Heart right ventricle (tissue), 16 donors: ENCODE measurements at regions not wholly inside any gene's neighbourhood (a gene's known extent, or its start where the extent isn't known, plus 50 kb on each side); places are given as distances from the start of the nearest gene placed in this dataset.
"Not testable (repeated sequence)": the region's sequence is repeated elsewhere in the genome, so short reads cannot be mapped to it uniquely, and the experiment has no call there.

Experiments
- ATAC-seq, 8 donors: fragments of 200-7000 bp; cut with Tn5 transposase; one replicate each; pipeline ENCODE4 v1.9.1; 2020; ENCODE audit warnings: mild to moderate bottlenecking in 8 of 8, moderate library complexity in 8 of 8, moderate number of reproducible peaks in 1 of 8
- DNase-seq, 2 donors: peaks; one replicate each; pipeline ENCODE4 v3.0.0-alpha.2; 2020
- H3K27ac ChIP-seq, 10 donors: fragments of 200-600 bp; sonication (generic) in 2 of 10; one replicate each; pipeline versions ENCODE4 v1.5.0 to v1.8.0; 2020 to 2022; ENCODE audit warnings: mild to moderate bottlenecking in 3 of 10
- H3K27me3 ChIP-seq, 7 donors: fragments of 200-600 bp; one replicate each; pipeline ENCODE4 v1.8.0; 2021 to 2022; ENCODE audit warnings: mild to moderate bottlenecking in 2 of 7
- H3K36me3 ChIP-seq, 9 donors: fragments of 200-600 bp; sonication (generic) in 1 of 9; one replicate each; pipeline versions ENCODE4 v1.5.0 to v1.8.0; 2020 to 2022; ENCODE audit warnings: mild to moderate bottlenecking in 2 of 9
- H3K4me1 ChIP-seq, 9 donors: fragments of 200-600 bp; sonication (generic) in 1 of 9; one replicate each; pipeline versions ENCODE4 v1.5.0 to v1.8.0; 2020 to 2022; ENCODE audit warnings: mild to moderate bottlenecking in 4 of 9
- H3K4me3 ChIP-seq, 10 donors: fragments of 200-600 bp; sonication (generic) in 2 of 10; one replicate each; pipeline versions ENCODE4 v1.5.0 to v1.8.0; 2020 to 2022; ENCODE audit warnings: mild to moderate bottlenecking in 7 of 10, moderate library complexity in 2 of 10
- H3K9me3 ChIP-seq, 11 donors: fragments of 200-600 bp in 10 of 11; sonication (generic) in 2 of 11; one replicate each; pipeline versions ENCODE4 v1.5.0 to v1.8.0; 2013 to 2022; ENCODE audit warnings: mild to moderate bottlenecking in 2 of 11, control low read depth in 1 of 11, moderate library complexity in 1 of 11
- CTCF ChIP-seq, 9 donors: fragments of 200-600 bp; sonication (generic) in 2 of 9; IDR thresholded peaks; one replicate each; pipeline versions ENCODE4 v1.5.0 to v1.8.0; 2021 to 2022; ENCODE audit warnings: antibody characterized with exemption in 9 of 9, mild to moderate bottlenecking in 5 of 9, moderate library complexity in 1 of 9
- WGBS, 2 donors: extraction: QIAGEN DNeasy Blood & Tissue Kit; methylation state at CpG; one replicate each; pipeline ENCODE4 v1.1.7; 2013; ENCODE audit warnings: inconsistent platforms in 1 of 2; 5-methylcytosine and 5-hydroxymethylcytosine counted together
- intact Hi-C, 10 donors: fragments of 100-400 bp; cut with DNase I; formaldehyde crosslinking; loops; one replicate each; pipeline versions ENCODE4 v1.11.1 to v1.14.2; 2022
- donor health status: Arrhythmogenic right ventricular cardiomyopathy.
- donor health status: ischemic (EF 13 %, LVEDD 7.1; RV severe dilation, severe dysfunction).
- donor health status: healthy with polysubstance abuse.
- donor health status: DM: no; HTN: yes; CAD: no.
- donor health status: DM: no; HTN: no; CAD: no.
- donor health status: ischemic (EF 25% LVEDD 6.9; RV normal size, moderate dysfunction).
- donor health status: ischemic (EF 25% LVEDD 5.7; RV mildly dilated, moderate dysfunction).
- donor health status: healthy.
- donor health status: DM: yes; HTN: yes; CAD: no.
- donor health status: Ischemic cardiomyopathy.
- donor health status: ischemic (EF 35%, LVEDD 5.7; RV mildly dilated, moderate dysfunction).
- donor health status: nonischemic (EF 11% LVEDD 7.7; RV severe dilation, severe dysfunction).
- donor health status: DM: yes; HTN: yes; CAD: no.
- donor health status: PGD.
- donor health status: ischemic (EF 29% LVEDD 5.4; RV normal size, mild dysfunction).
- donor health status: nonischemic (EF 23%, LVEDD 6.1; RV moderate dilation, normal function).

- no peaks in the 10 kb centered on the region for H3K36me3 ChIP-seq
- no peak overlapping the region for H3K27ac ChIP-seq
- TF ChIP-seq CTCF (IDR thresholded peaks at IDR 0.05): no peak
- no peak for ATAC-seq
- DNase-seq: no peak
- intact Hi-C loops: no loop called here
- H3K4me3 ChIP-seq: no peak overlapping the region
- H3K27me3 ChIP-seq: peaks cover 0 to 16% (median 4%) of the 10 kb centered on the region in 7 donors
- no peaks in the 10 kb centered on the region for H3K4me1 ChIP-seq
- no peaks in the 10 kb centered on the region for H3K9me3 ChIP-seq
- 66 to 72% methylated on average over 4 of the region's 4 CpGs for WGBS, 2 donors
These were observed 194.0 kb upstream of the PRSS58 start for GRCh38 chr7:142451817-142452216.

GRCh38 chr7:142451296-142451695, 193.4 kb upstream of the PRSS58 start:
- ATAC-seq: peak in 1 of 8 donors; percentile 21
- intact Hi-C loops: no loop called here

GRCh38 chr7:142450695-142451094, 192.8 kb upstream of the PRSS58 start:
- no peak for TF ChIP-seq CTCF (IDR thresholded peaks at IDR 0.05)
- Histone ChIP-seq H3K36me3 (no peaks in the 10 kb centered on the region), H3K27ac (no peak overlapping the region), H3K4me3 (no peak overlapping the region), H3K9me3 (no peaks in the 10 kb centered on the region), H3K27me3 (peaks cover 0 to 12% (median 4%) of the 10 kb centered on the region in 7 donors), H3K4me1 (no peaks in the 10 kb centered on the region)
- intact Hi-C loops: no loop called here
- WGBS, 2 donors: 90 to 91% methylated on average over 2 of the region's 2 CpGs
- DNase-seq (no peak), ATAC-seq (no peak)

More at GRCh38 chr7:142451296-142451695, 193.4 kb upstream of the PRSS58 start:
- Histone ChIP-seq H3K4me1 (no peaks in the 10 kb centered on the region), H3K27me3 (peaks cover 0 to 12% (median 4%) of the 10 kb centered on the region in 7 donors), H3K9me3 (no peaks in the 10 kb centered on the region), H3K27ac (no peak overlapping the region), H3K4me3 (no peak overlapping the region), H3K36me3 (no peaks in the 10 kb centered on the region)
- TF ChIP-seq CTCF (IDR thresholded peaks at IDR 0.05): no peak
- 62 to 71% methylated on average over 5 of the region's 5 CpGs for WGBS, 2 donors
- DNase-seq: no peak

- Histone ChIP-seq H3K36me3 (no peaks in the 10 kb centered on the region), H3K27me3 (peaks cover 0 to 12% (median 4%) of the 10 kb centered on the region in 7 donors), H3K4me1 (no peaks in the 10 kb centered on the region), H3K4me3 (no peak overlapping the region), H3K27ac (no peak overlapping the region), H3K9me3 (no peaks in the 10 kb centered on the region)
- DNase-seq (no peak), ATAC-seq (no peak)
- WGBS, 2 donors: 57 to 58% methylated on average over 8 of the region's 8 CpGs
- no peak for TF ChIP-seq CTCF (IDR thresholded peaks at IDR 0.05)
- intact Hi-C loops: no loop called here
These were observed 192.3 kb upstream of the PRSS58 start for GRCh38 chr7:142450206-142450605.

- H3K27ac ChIP-seq, intact Hi-C loops: not testable (repeated sequence)
- WGBS, 2 donors: 85 to 86% methylated on average over 8 of the region's 8 CpGs
These were observed 191.0 kb upstream of the PRSS58 start for GRCh38 chr7:142448857-142449256.

More at GRCh38 chr7:142448857-142449256, 191.0 kb upstream of the PRSS58 start:
- H3K27me3 ChIP-seq: peaks cover 0 to 17% (median 6%) of the 10 kb centered on the region in 7 donors
- not testable (repeated sequence) for DNase-seq, H3K36me3 ChIP-seq, H3K4me1 ChIP-seq, ATAC-seq, H3K4me3 ChIP-seq, H3K9me3 ChIP-seq
